Astrocyte (in vitro differentiated cells and primary cell): ENCODE measurements at regions not wholly inside any gene's neighbourhood (a gene's known extent, or its start where the extent isn't known, plus 50 kb on each side); places are given as distances from the start of the nearest gene placed in this dataset.
"Not testable (repeated sequence)": the region's sequence is repeated elsewhere in the genome, so short reads cannot be mapped to it uniquely, and the experiment has no call there.

Experiments used
- EZH2 ChIP-seq: IDR thresholded peaks from 2 replicates; pipeline ENCODE4 v1.6.1; 2012; ENCODE audit warnings: mild to moderate bottlenecking, low read length, inconsistent platforms; ENCODE audit not compliant: insufficient read depth
- TF ChIP-seq, protein P1 (sequence below): IDR thresholded peaks from 2 replicates; pipeline ENCODE4 v1.5.1; 2011; ENCODE audit warnings: low read depth, mild to moderate bottlenecking, inconsistent platforms, low read length, moderate library complexity; ENCODE audit not compliant: insufficient read depth

DNA sequence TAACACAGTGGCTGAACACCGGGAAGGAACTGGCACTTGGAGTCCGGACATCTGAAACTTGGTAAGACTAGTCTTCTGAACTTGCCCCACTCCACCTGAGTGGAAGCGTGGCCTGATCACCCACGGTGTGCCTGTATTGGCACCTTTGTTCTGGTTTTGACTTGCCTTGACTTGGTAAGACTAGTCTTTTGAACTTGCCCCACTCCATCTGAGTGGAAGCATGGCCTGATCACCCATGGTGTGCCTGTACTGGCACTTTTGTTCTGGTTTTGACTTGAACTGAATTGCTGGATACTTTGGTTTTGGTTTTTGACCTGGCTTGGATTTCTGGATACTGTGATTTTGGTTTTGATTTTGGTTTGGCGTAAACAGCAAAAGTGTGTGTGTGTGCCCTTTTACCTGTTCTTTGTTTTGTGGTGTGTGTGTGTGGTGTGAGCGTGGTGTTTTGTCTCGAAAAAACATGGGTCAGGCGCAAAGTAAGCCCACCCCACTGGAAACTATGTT, 84.1 kb upstream of the ADGRA3 start:
- TF ChIP-seq, protein P1, sequence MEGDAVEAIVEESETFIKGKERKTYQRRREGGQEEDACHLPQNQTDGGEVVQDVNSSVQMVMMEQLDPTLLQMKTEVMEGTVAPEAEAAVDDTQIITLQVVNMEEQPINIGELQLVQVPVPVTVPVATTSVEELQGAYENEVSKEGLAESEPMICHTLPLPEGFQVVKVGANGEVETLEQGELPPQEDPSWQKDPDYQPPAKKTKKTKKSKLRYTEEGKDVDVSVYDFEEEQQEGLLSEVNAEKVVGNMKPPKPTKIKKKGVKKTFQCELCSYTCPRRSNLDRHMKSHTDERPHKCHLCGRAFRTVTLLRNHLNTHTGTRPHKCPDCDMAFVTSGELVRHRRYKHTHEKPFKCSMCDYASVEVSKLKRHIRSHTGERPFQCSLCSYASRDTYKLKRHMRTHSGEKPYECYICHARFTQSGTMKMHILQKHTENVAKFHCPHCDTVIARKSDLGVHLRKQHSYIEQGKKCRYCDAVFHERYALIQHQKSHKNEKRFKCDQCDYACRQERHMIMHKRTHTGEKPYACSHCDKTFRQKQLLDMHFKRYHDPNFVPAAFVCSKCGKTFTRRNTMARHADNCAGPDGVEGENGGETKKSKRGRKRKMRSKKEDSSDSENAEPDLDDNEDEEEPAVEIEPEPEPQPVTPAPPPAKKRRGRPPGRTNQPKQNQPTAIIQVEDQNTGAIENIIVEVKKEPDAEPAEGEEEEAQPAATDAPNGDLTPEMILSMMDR: not testable (repeated sequence)
- not testable (repeated sequence) for TF ChIP-seq EZH2
